ENCODE measurements at regions not wholly inside any gene's neighbourhood (a gene's known extent, or its start where the extent isn't known, plus 50 kb on each side); places are given as distances from the start of the nearest gene placed in this dataset.

DNA sequence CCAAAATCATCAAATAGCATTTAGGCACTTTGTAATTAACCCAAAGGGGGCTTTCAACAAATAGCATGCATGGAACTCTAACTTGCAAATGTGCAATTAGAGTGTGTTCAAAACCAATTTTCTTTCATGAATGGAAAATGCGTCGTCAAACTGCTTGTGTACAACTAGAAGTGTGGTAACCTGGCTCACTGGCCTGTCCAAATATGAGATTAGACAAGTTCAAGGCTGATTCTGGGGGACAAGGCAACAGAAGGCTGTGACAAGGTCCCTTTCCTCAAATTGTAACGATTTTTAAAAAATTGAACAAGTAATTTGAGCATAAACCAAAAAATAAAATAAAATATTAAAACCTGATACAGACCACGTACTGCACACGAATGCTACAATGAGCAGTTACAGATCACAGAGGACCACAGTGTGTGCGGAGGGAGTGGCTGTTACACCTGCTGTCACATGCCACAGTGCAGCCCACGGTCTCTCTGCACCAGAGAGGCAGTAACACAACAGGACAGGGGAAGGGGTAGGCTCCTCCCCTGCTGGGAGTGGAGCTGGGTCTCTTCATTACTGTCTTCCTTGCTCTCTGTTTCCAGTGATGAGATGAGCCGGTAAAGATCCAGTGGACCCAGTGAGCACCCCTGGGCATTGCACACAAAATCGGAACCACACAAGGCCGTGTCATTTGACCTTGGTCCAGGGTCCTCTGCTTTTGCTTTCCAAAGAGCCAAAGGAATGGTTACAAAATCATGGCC lies 252.2 kb upstream of the PDE10A start:
- no peaks in the 10 kb centered on the region for H3K4me1 ChIP-seq (ENCODE audit: control insufficient read depth in 4 of 4, insufficient read depth in 4 of 4, low read length in 3 of 4)
- no peak for DNase-seq (ENCODE audit: low spot score)
- whole genome bisulfite sequencing = 71% methylated on average over 10 of the region's 10 CpGs
- TF ChIP-seq TAF1 (conservative IDR thresholded peaks at IDR 0.05) = no peak
- no peak for TF ChIP-seq RAD21 (IDR thresholded peaks at IDR 0.05)
- no peak for TF ChIP-seq YY1 (IDR thresholded peaks at IDR 0.05)
- TF ChIP-seq, protein P1, sequence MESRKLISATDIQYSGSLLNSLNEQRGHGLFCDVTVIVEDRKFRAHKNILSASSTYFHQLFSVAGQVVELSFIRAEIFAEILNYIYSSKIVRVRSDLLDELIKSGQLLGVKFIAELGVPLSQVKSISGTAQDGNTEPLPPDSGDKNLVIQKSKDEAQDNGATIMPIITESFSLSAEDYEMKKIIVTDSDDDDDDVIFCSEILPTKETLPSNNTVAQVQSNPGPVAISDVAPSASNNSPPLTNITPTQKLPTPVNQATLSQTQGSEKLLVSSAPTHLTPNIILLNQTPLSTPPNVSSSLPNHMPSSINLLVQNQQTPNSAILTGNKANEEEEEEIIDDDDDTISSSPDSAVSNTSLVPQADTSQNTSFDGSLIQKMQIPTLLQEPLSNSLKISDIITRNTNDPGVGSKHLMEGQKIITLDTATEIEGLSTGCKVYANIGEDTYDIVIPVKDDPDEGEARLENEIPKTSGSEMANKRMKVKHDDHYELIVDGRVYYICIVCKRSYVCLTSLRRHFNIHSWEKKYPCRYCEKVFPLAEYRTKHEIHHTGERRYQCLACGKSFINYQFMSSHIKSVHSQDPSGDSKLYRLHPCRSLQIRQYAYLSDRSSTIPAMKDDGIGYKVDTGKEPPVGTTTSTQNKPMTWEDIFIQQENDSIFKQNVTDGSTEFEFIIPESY (IDR thresholded peaks at IDR 0.05) = no peak
- TF ChIP-seq NR2F2 (IDR thresholded peaks at IDR 0.05) = no peak
- TF ChIP-seq SP1 (IDR thresholded peaks at IDR 0.05) = no peak
- no peak for TF ChIP-seq JUND (IDR thresholded peaks at IDR 0.05)
- no peak for TF ChIP-seq GABPA (IDR thresholded peaks at IDR 0.05 in 1 of 2, conservative IDR thresholded peaks at IDR 0.05 in 1 of 2)
- TF ChIP-seq, protein P2, sequence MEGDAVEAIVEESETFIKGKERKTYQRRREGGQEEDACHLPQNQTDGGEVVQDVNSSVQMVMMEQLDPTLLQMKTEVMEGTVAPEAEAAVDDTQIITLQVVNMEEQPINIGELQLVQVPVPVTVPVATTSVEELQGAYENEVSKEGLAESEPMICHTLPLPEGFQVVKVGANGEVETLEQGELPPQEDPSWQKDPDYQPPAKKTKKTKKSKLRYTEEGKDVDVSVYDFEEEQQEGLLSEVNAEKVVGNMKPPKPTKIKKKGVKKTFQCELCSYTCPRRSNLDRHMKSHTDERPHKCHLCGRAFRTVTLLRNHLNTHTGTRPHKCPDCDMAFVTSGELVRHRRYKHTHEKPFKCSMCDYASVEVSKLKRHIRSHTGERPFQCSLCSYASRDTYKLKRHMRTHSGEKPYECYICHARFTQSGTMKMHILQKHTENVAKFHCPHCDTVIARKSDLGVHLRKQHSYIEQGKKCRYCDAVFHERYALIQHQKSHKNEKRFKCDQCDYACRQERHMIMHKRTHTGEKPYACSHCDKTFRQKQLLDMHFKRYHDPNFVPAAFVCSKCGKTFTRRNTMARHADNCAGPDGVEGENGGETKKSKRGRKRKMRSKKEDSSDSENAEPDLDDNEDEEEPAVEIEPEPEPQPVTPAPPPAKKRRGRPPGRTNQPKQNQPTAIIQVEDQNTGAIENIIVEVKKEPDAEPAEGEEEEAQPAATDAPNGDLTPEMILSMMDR (IDR thresholded peaks at IDR 0.05; ENCODE audit: low read depth, low read length, missing input control) = no peak
- TF ChIP-seq RXRA (IDR thresholded peaks at IDR 0.05) = no peak
- TF ChIP-seq EGR1 (IDR thresholded peaks at IDR 0.05; ENCODE audit: low read depth in 2 of 2) = no peak
- no peak for TF ChIP-seq HNF4A (conservative IDR thresholded peaks at IDR 0.05)
- TF ChIP-seq, protein P3, sequence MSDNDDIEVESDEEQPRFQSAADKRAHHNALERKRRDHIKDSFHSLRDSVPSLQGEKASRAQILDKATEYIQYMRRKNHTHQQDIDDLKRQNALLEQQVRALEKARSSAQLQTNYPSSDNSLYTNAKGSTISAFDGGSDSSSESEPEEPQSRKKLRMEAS (IDR thresholded peaks at IDR 0.05) = no peak
- TF ChIP-seq, protein P4, sequence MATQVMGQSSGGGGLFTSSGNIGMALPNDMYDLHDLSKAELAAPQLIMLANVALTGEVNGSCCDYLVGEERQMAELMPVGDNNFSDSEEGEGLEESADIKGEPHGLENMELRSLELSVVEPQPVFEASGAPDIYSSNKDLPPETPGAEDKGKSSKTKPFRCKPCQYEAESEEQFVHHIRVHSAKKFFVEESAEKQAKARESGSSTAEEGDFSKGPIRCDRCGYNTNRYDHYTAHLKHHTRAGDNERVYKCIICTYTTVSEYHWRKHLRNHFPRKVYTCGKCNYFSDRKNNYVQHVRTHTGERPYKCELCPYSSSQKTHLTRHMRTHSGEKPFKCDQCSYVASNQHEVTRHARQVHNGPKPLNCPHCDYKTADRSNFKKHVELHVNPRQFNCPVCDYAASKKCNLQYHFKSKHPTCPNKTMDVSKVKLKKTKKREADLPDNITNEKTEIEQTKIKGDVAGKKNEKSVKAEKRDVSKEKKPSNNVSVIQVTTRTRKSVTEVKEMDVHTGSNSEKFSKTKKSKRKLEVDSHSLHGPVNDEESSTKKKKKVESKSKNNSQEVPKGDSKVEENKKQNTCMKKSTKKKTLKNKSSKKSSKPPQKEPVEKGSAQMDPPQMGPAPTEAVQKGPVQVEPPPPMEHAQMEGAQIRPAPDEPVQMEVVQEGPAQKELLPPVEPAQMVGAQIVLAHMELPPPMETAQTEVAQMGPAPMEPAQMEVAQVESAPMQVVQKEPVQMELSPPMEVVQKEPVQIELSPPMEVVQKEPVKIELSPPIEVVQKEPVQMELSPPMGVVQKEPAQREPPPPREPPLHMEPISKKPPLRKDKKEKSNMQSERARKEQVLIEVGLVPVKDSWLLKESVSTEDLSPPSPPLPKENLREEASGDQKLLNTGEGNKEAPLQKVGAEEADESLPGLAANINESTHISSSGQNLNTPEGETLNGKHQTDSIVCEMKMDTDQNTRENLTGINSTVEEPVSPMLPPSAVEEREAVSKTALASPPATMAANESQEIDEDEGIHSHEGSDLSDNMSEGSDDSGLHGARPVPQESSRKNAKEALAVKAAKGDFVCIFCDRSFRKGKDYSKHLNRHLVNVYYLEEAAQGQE (IDR thresholded peaks at IDR 0.05) = no peak
- TF ChIP-seq FOXA1 (IDR thresholded peaks at IDR 0.05) = no peak
- TF ChIP-seq FOXA2 (IDR thresholded peaks at IDR 0.05) = no peak
- TF ChIP-seq, protein P5, sequence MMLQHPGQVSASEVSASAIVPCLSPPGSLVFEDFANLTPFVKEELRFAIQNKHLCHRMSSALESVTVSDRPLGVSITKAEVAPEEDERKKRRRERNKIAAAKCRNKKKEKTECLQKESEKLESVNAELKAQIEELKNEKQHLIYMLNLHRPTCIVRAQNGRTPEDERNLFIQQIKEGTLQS (IDR thresholded peaks at IDR 0.05) = no peak
- H3K9me3 ChIP-seq (ENCODE audit: control insufficient read depth in 4 of 4, low read length in 3 of 4) = no peaks in the 10 kb centered on the region
- H3K4me3 ChIP-seq (ENCODE audit: low read depth in 1 of 3, low read length in 3 of 3) = no peak overlapping the region
- H3K9ac ChIP-seq (ENCODE audit: low read depth in 1 of 2, low read length in 2 of 2) = no peak overlapping the region
- H3K27me3 ChIP-seq (ENCODE audit: control insufficient read depth in 4 of 4, insufficient read depth in 4 of 4, low read length in 3 of 4) = no peaks in the 10 kb centered on the region
- no peak overlapping the region for H3K27ac ChIP-seq (ENCODE audit: low read depth in 1 of 2, low read length in 2 of 2)
- no peaks in the 10 kb centered on the region for H3K36me3 ChIP-seq (ENCODE audit: control insufficient read depth in 4 of 4, insufficient read depth in 3 of 4, low read depth in 1 of 4, low read length in 3 of 4)
